HG03520 (cell line): ENCODE measurements at regions not wholly inside any gene's neighbourhood (a gene's known extent, or its start where the extent isn't known, plus 50 kb on each side); places are given as distances from the start of the nearest gene placed in this dataset.
"Not testable (repeated sequence)": the region's sequence is repeated elsewhere in the genome, so short reads cannot be mapped to it uniquely, and the experiment has no call there.

Experiments used
- ATAC-seq: cut with Tn5 transposase; IDR thresholded peaks from one replicate; pipeline ENCODE4 v1.9.1; 2021; ENCODE audit warnings: mild to moderate bottlenecking, moderate library complexity; ENCODE audit not compliant: unreplicated experiment

GRCh38 chr10:62935022-62935421 lies 118.9 kb upstream of the EGR2 start:
- no peak for ATAC-seq

- ATAC-seq = no peak
These were observed 118.1 kb upstream of the EGR2 start for GRCh38 chr10:62934258-62934657.

GRCh38 chr10:62928763-62929162 lies 112.6 kb upstream of the EGR2 start:
- not testable (repeated sequence) for ATAC-seq

- ATAC-seq = no peak
These were observed 110.2 kb upstream of the EGR2 start for GRCh38 chr10:62926407-62926806.

- no peak for ATAC-seq
These were observed 108.2 kb upstream of the EGR2 start for GRCh38 chr10:62924344-62924748.

GRCh38 chr10:62919776-62920175 lies 103.6 kb upstream of the EGR2 start:
- no peak for ATAC-seq

- no peak for ATAC-seq
These were observed 101.5 kb upstream of the EGR2 start for GRCh38 chr10:62917475-62918238.

GRCh38 chr10:62916141-62916603 lies 100.0 kb upstream of the EGR2 start:
- ATAC-seq = no peak

GRCh38 chr10:62915158-62915557 lies 99.0 kb upstream of the EGR2 start:
- no peak for ATAC-seq

- no peak for ATAC-seq
These were observed 95.9 kb upstream of the EGR2 start for GRCh38 chr10:62912086-62912485.

- ATAC-seq = no peak
These were observed 95.2 kb upstream of the EGR2 start for GRCh38 chr10:62911210-62911963.

- ATAC-seq = peak; percentile 49
These were observed 91.5 kb upstream of the EGR2 start for GRCh38 chr10:62907470-62908212.

GRCh38 chr10:62904281-62904875 lies 88.2 kb upstream of the EGR2 start:
- no peak for ATAC-seq

GRCh38 chr10:62903828-62904227 lies 87.7 kb upstream of the EGR2 start:
- ATAC-seq = no peak

- no peak for ATAC-seq
These were observed 84.8 kb upstream of the EGR2 start for GRCh38 chr10:62900829-62901571.

GRCh38 chr10:62899311-62899710 lies 83.1 kb upstream of the EGR2 start:
- no peak for ATAC-seq

- ATAC-seq = no peak
These were observed 78.9 kb upstream of the EGR2 start for GRCh38 chr10:62895063-62895462.

GRCh38 chr10:62894156-62894555 lies 78.0 kb upstream of the EGR2 start:
- no peak for ATAC-seq

GRCh38 chr10:62893036-62893435 lies 76.9 kb upstream of the EGR2 start:
- no peak for ATAC-seq

- ATAC-seq = no peak
These were observed 74.2 kb upstream of the EGR2 start for GRCh38 chr10:62890395-62890794.
